ENCODE measurements at regions not wholly inside any gene's neighbourhood (a gene's known extent, or its start where the extent isn't known, plus 50 kb on each side); places are given as distances from the start of the nearest gene placed in this dataset.

DNA sequence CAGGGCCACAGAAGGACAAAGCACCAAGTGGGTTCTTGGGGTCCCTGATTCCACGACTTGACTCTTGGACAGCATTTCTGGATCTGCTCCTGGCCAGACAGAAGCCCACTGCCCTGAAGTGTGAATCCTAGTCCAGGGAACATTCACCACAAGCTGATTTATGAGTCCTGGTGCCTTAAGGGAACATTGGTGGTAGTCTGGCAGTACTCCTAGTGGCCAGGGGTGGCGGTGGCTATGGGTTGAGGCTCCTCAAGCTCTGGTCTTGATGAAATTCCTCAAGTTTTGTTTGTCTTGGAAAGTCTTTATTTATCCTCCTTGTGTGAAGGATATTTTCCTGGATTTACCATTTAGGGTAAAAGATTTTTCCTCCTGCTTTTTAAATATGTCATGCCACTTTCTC, 307.5 kb downstream of the PYDC2 start:
- Histone ChIP-seq H3K27ac (replicated peaks) (no peak overlapping the region), H3K4me3 (replicated peaks; ENCODE audit: insufficient read depth, low read length) (no peak overlapping the region), H3K27me3 (ENCODE audit: insufficient read depth, poor library complexity, severe bottlenecking) (no peaks in the 10 kb centered on the region)
- no peak for DNase-seq (ENCODE audit: low read depth in 1 of 2, low spot score in 1 of 2)
- no peak for TF ChIP-seq REST (IDR thresholded peaks at IDR 0.05; ENCODE audit: insufficient replicate concordance, low read depth)
- TF ChIP-seq, protein P1, sequence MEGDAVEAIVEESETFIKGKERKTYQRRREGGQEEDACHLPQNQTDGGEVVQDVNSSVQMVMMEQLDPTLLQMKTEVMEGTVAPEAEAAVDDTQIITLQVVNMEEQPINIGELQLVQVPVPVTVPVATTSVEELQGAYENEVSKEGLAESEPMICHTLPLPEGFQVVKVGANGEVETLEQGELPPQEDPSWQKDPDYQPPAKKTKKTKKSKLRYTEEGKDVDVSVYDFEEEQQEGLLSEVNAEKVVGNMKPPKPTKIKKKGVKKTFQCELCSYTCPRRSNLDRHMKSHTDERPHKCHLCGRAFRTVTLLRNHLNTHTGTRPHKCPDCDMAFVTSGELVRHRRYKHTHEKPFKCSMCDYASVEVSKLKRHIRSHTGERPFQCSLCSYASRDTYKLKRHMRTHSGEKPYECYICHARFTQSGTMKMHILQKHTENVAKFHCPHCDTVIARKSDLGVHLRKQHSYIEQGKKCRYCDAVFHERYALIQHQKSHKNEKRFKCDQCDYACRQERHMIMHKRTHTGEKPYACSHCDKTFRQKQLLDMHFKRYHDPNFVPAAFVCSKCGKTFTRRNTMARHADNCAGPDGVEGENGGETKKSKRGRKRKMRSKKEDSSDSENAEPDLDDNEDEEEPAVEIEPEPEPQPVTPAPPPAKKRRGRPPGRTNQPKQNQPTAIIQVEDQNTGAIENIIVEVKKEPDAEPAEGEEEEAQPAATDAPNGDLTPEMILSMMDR (IDR thresholded peaks at IDR 0.05; ENCODE audit: insufficient read depth, low read length) = no peak
- TF ChIP-seq SPI1 (IDR thresholded peaks at IDR 0.05; ENCODE audit: borderline replicate concordance, low read depth) = no peak
- no peak for TF ChIP-seq POLR2AphosphoS5 (IDR thresholded peaks at IDR 0.05; ENCODE audit: low read depth)

- no peak for DNase-seq (ENCODE audit: low read depth in 1 of 2, low spot score in 1 of 2)
- no peaks in the 10 kb centered on the region for H3K27me3 ChIP-seq (ENCODE audit: insufficient read depth, poor library complexity, severe bottlenecking)
- H3K4me3 ChIP-seq (replicated peaks; ENCODE audit: insufficient read depth, low read length) = no peak overlapping the region
- TF ChIP-seq, protein P1 (IDR thresholded peaks at IDR 0.05; ENCODE audit: insufficient read depth, low read length) = no peak
- TF ChIP-seq SPI1 (IDR thresholded peaks at IDR 0.05; ENCODE audit: borderline replicate concordance, low read depth) = no peak
- TF ChIP-seq POLR2AphosphoS5 (IDR thresholded peaks at IDR 0.05; ENCODE audit: low read depth) = no peak
- no peak for TF ChIP-seq REST (IDR thresholded peaks at IDR 0.05; ENCODE audit: insufficient replicate concordance, low read depth)
- no peak for TF ChIP-seq GABPA (IDR thresholded peaks at IDR 0.05; ENCODE audit: low read depth)
- no peak overlapping the region for H3K27ac ChIP-seq (replicated peaks)
These were observed 309.6 kb downstream of the PYDC2 start for GRCh38 chr3:191770541-191770940.

GRCh38 chr3:191774485-191774884, 313.5 kb downstream of the PYDC2 start:
- no peak for DNase-seq (ENCODE audit: low read depth in 1 of 2, low spot score in 1 of 2)
- TF ChIP-seq REST (IDR thresholded peaks at IDR 0.05; ENCODE audit: insufficient replicate concordance, low read depth) (no peak), POLR2AphosphoS5 (IDR thresholded peaks at IDR 0.05; ENCODE audit: low read depth) (no peak), SPI1 (IDR thresholded peaks at IDR 0.05; ENCODE audit: borderline replicate concordance, low read depth) (no peak), GABPA (IDR thresholded peaks at IDR 0.05; ENCODE audit: low read depth) (no peak)
- TF ChIP-seq, protein P1 (IDR thresholded peaks at IDR 0.05; ENCODE audit: insufficient read depth, low read length) = no peak
- no peak overlapping the region for H3K4me3 ChIP-seq (replicated peaks; ENCODE audit: insufficient read depth, low read length)
- H3K27ac ChIP-seq (replicated peaks) = no peak overlapping the region
- no peaks in the 10 kb centered on the region for H3K27me3 ChIP-seq (ENCODE audit: insufficient read depth, poor library complexity, severe bottlenecking)
